ENCODE measurements at regions not wholly inside any gene's neighbourhood (a gene's known extent, or its start where the extent isn't known, plus 50 kb on each side); places are given as distances from the start of the nearest gene placed in this dataset.

GRCh38 chr1:4963251-4963650, 308.8 kb downstream of the AJAP1 start:
- no peak for DNase-seq
- intact Hi-C loops (cut with DNase I; ENCODE audit: low total_unique reads), result no loop called here
- 87 to 96% methylated on average over 6 to 8 of the region's 8 CpGs for WGBS, 2 donors
- Histone ChIP-seq H3K4me3 (no peak overlapping the region), H3K9me3 (no peaks in the 10 kb centered on the region), H3K36me3 (ENCODE audit: low read depth, missing control alignments) (no peaks in the 10 kb centered on the region), H3K4me1 (no peaks in the 10 kb centered on the region), H3K27ac (no peak overlapping the region), H3K27me3 (no peaks in the 10 kb centered on the region)
- no peak for TF ChIP-seq POLR2A (IDR thresholded peaks at IDR 0.05)
- TF ChIP-seq CTCF (IDR thresholded peaks at IDR 0.05), result no peak

- no peaks in the 10 kb centered on the region for H3K27me3 ChIP-seq
- intact Hi-C loops (cut with DNase I; ENCODE audit: low total_unique reads), result no loop called here
These were observed 308.4 kb downstream of the AJAP1 start for GRCh38 chr1:4962836-4963235.

GRCh38 chr1:4961935-4962645, 307.7 kb downstream of the AJAP1 start:
- DNase-seq, result no peak
- Histone ChIP-seq H3K27me3 (no peaks in the 10 kb centered on the region), H3K4me3 (no peak overlapping the region), H3K27ac (no peak overlapping the region), H3K9me3 (no peaks in the 10 kb centered on the region), H3K36me3 (ENCODE audit: low read depth, missing control alignments) (no peaks in the 10 kb centered on the region), H3K4me1 (no peaks in the 10 kb centered on the region)
- 82 to 88% methylated on average over 6 to 8 of the region's 8 CpGs for WGBS, 2 donors
- TF ChIP-seq CTCF (IDR thresholded peaks at IDR 0.05) (no peak), POLR2A (IDR thresholded peaks at IDR 0.05) (no peak)
- intact Hi-C loops (cut with DNase I; ENCODE audit: low total_unique reads), result no loop called here

More at GRCh38 chr1:4962836-4963235, 308.4 kb downstream of the AJAP1 start:
- TF ChIP-seq POLR2A (IDR thresholded peaks at IDR 0.05) (no peak), CTCF (IDR thresholded peaks at IDR 0.05) (no peak)
- Histone ChIP-seq H3K27ac (no peak overlapping the region), H3K4me1 (no peaks in the 10 kb centered on the region), H3K4me3 (no peak overlapping the region), H3K9me3 (no peaks in the 10 kb centered on the region), H3K36me3 (ENCODE audit: low read depth, missing control alignments) (no peaks in the 10 kb centered on the region)
- 77 to 96% methylated on average over 10 of the region's 10 CpGs for WGBS, 2 donors
- DNase-seq, result no peak

GRCh38 chr1:4960782-4961475, 306.5 kb downstream of the AJAP1 start:
- intact Hi-C loops (cut with DNase I; ENCODE audit: low total_unique reads), result no loop called here
- no peak for DNase-seq
- no peaks in the 10 kb centered on the region for H3K4me1 ChIP-seq
- H3K27ac ChIP-seq, result no peak overlapping the region
- no peak for TF ChIP-seq POLR2A (IDR thresholded peaks at IDR 0.05)
- TF ChIP-seq CTCF (IDR thresholded peaks at IDR 0.05), result no peak
- H3K27me3 ChIP-seq, result no peaks in the 10 kb centered on the region
- H3K36me3 ChIP-seq (ENCODE audit: low read depth, missing control alignments), result no peaks in the 10 kb centered on the region
- WGBS, 2 donors, result 80 to 86% methylated on average over 16 of the region's 16 CpGs
- no peak overlapping the region for H3K4me3 ChIP-seq
- no peaks in the 10 kb centered on the region for H3K9me3 ChIP-seq
